ENCODE measurements at regions not wholly inside any gene's neighbourhood (a gene's known extent, or its start where the extent isn't known, plus 50 kb on each side); places are given as distances from the start of the nearest gene placed in this dataset.

GRCh38 chr1:212192261-212192998 is 92.8 kb upstream of the PPP2R5A start:
- TF ChIP-seq EP300 (IDR thresholded peaks at IDR 0.05; ENCODE audit: borderline replicate concordance) = no peak
- TF ChIP-seq TAF1 (IDR thresholded peaks at IDR 0.05; ENCODE audit: low read depth) = no peak
- no peak for TF ChIP-seq FOXM1 (IDR thresholded peaks at IDR 0.05; ENCODE audit: borderline replicate concordance, low read depth)
- no peak for TF ChIP-seq REST (IDR thresholded peaks at IDR 0.05; ENCODE audit: low read depth)
- no peak for TF ChIP-seq RAD21 (IDR thresholded peaks at IDR 0.05; ENCODE audit: low read depth)
- no peak for TF ChIP-seq CEBPB (IDR thresholded peaks at IDR 0.05)
- TF ChIP-seq EGR1 (IDR thresholded peaks at IDR 0.05) = no peak
